Heart left ventricle (tissue), 16 donors: ENCODE measurements at regions not wholly inside any gene's neighbourhood (a gene's known extent, or its start where the extent isn't known, plus 50 kb on each side); places are given as distances from the start of the nearest gene placed in this dataset.
A peak's percentile ranks its signal among the peaks of the same experiment; 100 is the strongest.

Experiments used
- ATAC-seq, 4 donors: fragments of 200-7000 bp; cut with Tn5 transposase; one replicate each; pipeline ENCODE4 v1.9.1; 2020 to 2022; ENCODE audit warnings: moderate library complexity in 4 of 4, mild to moderate bottlenecking in 3 of 4, moderate number of reproducible peaks in 1 of 4
- DNase-seq, 5 donors: peaks; one replicate each; pipeline ENCODE4 v3.0.0-alpha.2; 2020
- H3K27ac ChIP-seq, 12 donors: fragments of 200-600 bp; sonication (generic) in 4 of 12; one replicate each; pipeline versions ENCODE4 v1.5.0 to v1.8.0; 2016 to 2022; ENCODE audit warnings: mild to moderate bottlenecking in 2 of 12
- H3K27me3 ChIP-seq, 9 donors: fragments of 200-600 bp; sonication (generic) in 2 of 9; one replicate each; pipeline versions ENCODE4 v1.5.1 to v1.8.0; 2016 to 2022; ENCODE audit warnings: mild to moderate bottlenecking in 3 of 9
- H3K36me3 ChIP-seq, 9 donors: fragments of 200-600 bp; sonication (generic) in 2 of 9; one replicate each; pipeline versions ENCODE4 v1.5.0 to v1.8.0; 2018 to 2022; ENCODE audit warnings: mild to moderate bottlenecking in 2 of 9
- H3K4me1 ChIP-seq, 12 donors: fragments of 200-600 bp; sonication (generic) in 4 of 12; one replicate each; pipeline versions ENCODE4 v1.5.0 to v1.8.0; 2016 to 2022; ENCODE audit warnings: mild to moderate bottlenecking in 3 of 12
- H3K4me3 ChIP-seq, 12 donors: fragments of 200-600 bp; sonication (generic) in 4 of 12; one replicate each; pipeline versions ENCODE4 v1.5.0 to v1.8.0; 2017 to 2022; ENCODE audit warnings: mild to moderate bottlenecking in 9 of 12, moderate library complexity in 4 of 12
- H3K9me3 ChIP-seq, 12 donors: fragments of 200-600 bp; sonication (generic) in 4 of 12; one replicate each; pipeline versions ENCODE4 v1.5.0 to v1.8.0; 2016 to 2022; ENCODE audit warnings: mild to moderate bottlenecking in 1 of 12
- POLR2A ChIP-seq, 2 donors: fragments of 450-650 bp; IDR thresholded peaks; one replicate each; pipeline ENCODE4 v1.6.1; 2017; ENCODE audit warnings: antibody characterized with exemption in 2 of 2, mild to moderate bottlenecking in 2 of 2, moderate library complexity in 2 of 2
- WGBS, 4 donors: extraction: QIAGEN DNeasy Blood & Tissue Kit in 2 of 4; methylation state at CpG; one replicate each; pipeline versions ENCODE4 v1.1.5 to v1.1.7; 2013 to 2018; 5-methylcytosine and 5-hydroxymethylcytosine counted together
- intact Hi-C, 10 donors: fragments of 100-400 bp; cut with DNase I; formaldehyde crosslinking; loops; one replicate each; pipeline versions ENCODE4 v1.11.1 to v1.14.2; 2022
- TF ChIP-seq, protein P1 (sequence below), 12 donors: fragments of 200-600 bp; sonication (generic) in 4 of 12; IDR thresholded peaks; one replicate each; pipeline versions ENCODE4 v1.5.0 to v1.8.0; 2018 to 2022; ENCODE audit warnings: antibody characterized with exemption in 12 of 12, mild to moderate bottlenecking in 5 of 12
- donor health status: ischemic (EF 13 %, LVEDD 7.1; RV severe dilation, severe dysfunction).
- donor health status: healthy with polysubstance abuse.
- donor health status: DM: no; HTN: yes; CAD: no.
- donor health status: DM: no; HTN: no; CAD: no.
- donor health status: ischemic (EF 25% LVEDD 6.9; RV normal size, moderate dysfunction).
- donor health status: ischemic (EF 25% LVEDD 5.7; RV mildly dilated, moderate dysfunction).
- donor health status: healthy.
- donor health status: DM: yes; HTN: yes; CAD: no.
- donor health status: ischemic (EF 35%, LVEDD 5.7; RV mildly dilated, moderate dysfunction).
- donor health status: nonischemic (EF 11% LVEDD 7.7; RV severe dilation, severe dysfunction).
- donor health status: DM: yes; HTN: yes; CAD: no.
- donor health status: PGD.
- donor health status: ischemic (EF 29% LVEDD 5.4; RV normal size, mild dysfunction).
- donor health status: nonischemic (EF 23%, LVEDD 6.1; RV moderate dilation, normal function).

DNA sequence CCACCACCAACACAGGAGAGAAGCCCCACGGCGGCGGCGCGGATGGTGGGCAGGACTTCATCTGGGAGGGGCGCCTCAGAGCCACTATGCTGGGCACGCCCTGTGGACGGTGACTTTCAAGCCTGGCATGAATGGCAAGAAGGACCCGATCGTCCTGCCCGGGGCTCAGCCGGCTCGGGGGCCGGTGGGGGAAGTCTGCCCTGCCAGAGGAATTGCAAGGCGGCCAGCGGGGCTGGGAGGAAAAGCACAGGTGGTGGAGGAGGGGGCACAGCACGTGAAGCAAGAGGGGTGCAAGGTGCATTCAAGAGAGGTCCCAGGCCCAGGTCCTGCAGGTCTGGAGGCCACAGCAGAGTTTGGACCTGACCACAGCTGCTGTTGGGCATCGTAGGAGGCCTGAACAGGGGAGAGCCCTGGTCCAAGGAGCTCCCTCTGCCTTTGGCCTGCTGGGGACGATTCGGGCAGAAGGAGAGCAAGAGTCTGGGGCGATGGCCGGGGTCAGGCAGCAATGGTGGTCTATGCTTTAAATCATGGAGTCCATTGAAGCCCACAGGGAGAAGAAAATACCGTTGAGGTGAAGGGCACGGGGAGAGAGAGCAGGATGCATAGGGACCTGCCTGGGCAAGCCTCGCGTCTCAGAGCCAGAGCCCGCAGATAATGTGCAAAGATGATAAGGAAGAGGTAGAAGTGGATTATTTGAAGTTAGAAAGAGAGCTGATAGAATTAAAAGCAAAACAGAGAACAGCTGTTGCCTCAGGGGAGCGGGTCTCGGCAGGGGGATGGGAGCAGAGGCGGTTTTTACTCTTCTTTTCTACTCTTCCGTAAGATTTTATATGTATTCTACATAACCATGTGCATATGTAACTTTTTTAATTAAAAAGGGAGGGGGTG lies 82.6 kb upstream of the SHISAL1 start:
- H3K27me3 ChIP-seq, result peaks cover 0 to 10% (median 0%) of the 10 kb centered on the region in 9 donors
- DNase-seq (peak in 3 of 5 donors; percentile 15 to 44 (median 20)), ATAC-seq (no peak)
- intact Hi-C loops, result no loop called here
- H3K4me3 ChIP-seq, result no peak overlapping the region
- WGBS, 4 donors, result 81 to 89% (median 85%) methylated on average over 31 of the region's 31 CpGs
- H3K36me3 ChIP-seq, result no peaks in the 10 kb centered on the region
- no peak overlapping the region for H3K27ac ChIP-seq
- H3K9me3 ChIP-seq, result no peaks in the 10 kb centered on the region
- TF ChIP-seq, protein P1, sequence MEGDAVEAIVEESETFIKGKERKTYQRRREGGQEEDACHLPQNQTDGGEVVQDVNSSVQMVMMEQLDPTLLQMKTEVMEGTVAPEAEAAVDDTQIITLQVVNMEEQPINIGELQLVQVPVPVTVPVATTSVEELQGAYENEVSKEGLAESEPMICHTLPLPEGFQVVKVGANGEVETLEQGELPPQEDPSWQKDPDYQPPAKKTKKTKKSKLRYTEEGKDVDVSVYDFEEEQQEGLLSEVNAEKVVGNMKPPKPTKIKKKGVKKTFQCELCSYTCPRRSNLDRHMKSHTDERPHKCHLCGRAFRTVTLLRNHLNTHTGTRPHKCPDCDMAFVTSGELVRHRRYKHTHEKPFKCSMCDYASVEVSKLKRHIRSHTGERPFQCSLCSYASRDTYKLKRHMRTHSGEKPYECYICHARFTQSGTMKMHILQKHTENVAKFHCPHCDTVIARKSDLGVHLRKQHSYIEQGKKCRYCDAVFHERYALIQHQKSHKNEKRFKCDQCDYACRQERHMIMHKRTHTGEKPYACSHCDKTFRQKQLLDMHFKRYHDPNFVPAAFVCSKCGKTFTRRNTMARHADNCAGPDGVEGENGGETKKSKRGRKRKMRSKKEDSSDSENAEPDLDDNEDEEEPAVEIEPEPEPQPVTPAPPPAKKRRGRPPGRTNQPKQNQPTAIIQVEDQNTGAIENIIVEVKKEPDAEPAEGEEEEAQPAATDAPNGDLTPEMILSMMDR (IDR thresholded peaks at IDR 0.05), result no peak
- no peak for TF ChIP-seq POLR2A (IDR thresholded peaks at IDR 0.05)
- no peaks in the 10 kb centered on the region for H3K4me1 ChIP-seq

DNA sequence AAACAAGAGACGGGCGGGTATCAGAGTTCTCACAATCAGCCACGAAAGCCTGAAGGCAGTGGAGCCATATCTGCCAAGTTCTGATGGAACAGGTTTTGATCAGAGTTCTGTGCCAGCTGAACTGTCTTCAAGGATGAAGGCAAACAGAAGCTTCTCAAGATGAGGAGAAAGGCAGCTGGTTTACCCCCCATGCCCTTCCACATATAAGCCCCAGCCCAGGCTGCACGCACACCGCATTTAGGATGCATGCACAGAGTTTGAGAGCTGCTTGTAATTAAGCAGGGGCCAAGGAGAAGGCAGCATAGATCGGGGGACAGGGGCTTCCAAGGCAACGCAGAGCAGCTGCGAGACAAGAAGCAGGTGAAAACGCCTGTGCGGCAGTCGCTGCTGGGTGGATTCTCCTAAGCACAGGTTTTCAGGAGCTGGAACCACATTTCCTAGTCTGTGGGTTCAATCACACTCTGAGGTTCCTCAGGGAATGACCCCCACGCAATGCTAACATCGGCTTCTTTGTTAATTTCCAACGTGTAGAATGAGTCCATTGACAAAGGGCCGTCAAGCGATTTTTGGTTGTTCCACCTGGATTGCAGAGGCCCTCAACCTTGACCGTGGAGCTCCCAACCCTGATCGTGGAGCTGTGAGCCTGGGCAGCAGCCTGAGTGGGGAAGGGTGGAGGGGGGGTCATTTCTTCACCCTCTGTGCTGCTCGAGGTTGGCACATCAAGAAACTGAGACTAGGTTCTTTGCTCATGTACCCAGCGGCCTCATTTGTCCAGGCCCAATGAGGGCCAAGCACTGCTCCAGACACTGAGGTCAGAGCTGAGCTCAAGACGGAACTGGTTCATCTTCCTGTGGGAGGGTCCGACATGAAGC lies 81.7 kb upstream of the SHISAL1 start:
- no peak for ATAC-seq
- TF ChIP-seq, protein P1 (IDR thresholded peaks at IDR 0.05), result no peak
- Histone ChIP-seq H3K27me3 (peaks cover 0 to 10% (median 0%) of the 10 kb centered on the region in 9 donors), H3K4me3 (no peak overlapping the region), H3K9me3 (no peaks in the 10 kb centered on the region), H3K36me3 (no peaks in the 10 kb centered on the region), H3K4me1 (no peaks in the 10 kb centered on the region), H3K27ac (no peak overlapping the region)
- 89 to 94% (median 92%) methylated on average over 21 to 22 of the region's 22 CpGs for WGBS, 4 donors
- peak; percentile 0 to 25 (median 8) for DNase-seq
- intact Hi-C loops, result no loop called here

DNA sequence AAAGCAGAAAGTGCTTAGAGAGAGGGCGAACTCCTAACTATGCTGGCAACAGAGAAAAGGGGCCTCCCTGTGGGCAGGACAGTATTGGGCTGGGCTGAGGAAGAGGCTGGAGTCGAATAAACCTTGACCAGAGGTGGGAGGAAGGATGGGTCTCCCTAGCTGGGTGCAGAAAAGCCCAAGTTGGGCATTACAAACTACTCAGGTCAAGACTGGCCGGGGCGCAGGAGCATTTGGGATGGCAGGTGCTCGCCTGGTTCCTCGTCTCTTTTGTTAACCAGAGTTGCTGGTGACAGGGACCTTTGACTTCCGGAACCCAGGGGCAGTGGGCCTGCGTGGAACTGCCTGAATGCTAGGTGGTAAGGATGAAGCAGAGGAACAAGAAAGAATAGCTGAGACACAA lies 80.3 kb upstream of the SHISAL1 start:
- intact Hi-C loops, result no loop called here
- Histone ChIP-seq H3K27me3 (peaks cover 0 to 10% (median 0%) of the 10 kb centered on the region in 9 donors), H3K36me3 (no peaks in the 10 kb centered on the region), H3K27ac (no peak overlapping the region), H3K4me3 (no peak overlapping the region), H3K9me3 (no peaks in the 10 kb centered on the region), H3K4me1 (no peaks in the 10 kb centered on the region)
- peak in 3 of 5 donors; percentile 2 to 38 (median 8) for DNase-seq
- no peak for TF ChIP-seq POLR2A (IDR thresholded peaks at IDR 0.05)
- TF ChIP-seq, protein P1 (IDR thresholded peaks at IDR 0.05), result no peak
- WGBS, 4 donors, result 78 to 88% (median 86%) methylated on average over 8 of the region's 8 CpGs
- no peak for ATAC-seq

DNA sequence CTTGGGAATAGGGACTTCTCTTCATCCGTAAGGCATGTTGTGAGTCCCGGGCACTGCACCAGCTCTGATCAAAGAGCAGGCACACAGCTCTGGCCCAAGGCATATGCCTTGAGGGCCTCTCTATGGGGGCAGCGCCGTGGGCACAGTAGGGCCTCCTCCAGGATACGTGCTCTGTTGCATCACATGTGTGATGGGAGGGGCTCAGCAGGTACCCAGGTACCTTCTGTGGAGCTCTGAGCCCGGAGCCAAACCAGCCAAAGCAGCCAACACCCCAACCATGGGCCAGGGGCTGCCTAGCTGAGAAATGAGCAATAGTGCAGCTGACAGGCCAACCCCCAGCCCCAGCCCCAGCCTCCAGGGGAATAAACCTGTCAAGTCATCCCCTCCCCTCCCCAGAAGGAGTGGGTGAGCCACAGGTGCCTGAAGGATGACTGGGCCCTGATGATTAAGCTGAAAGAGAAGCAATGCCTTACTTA lies 79.7 kb upstream of the SHISAL1 start:
- WGBS, 4 donors, result 73 to 94% (median 80%) methylated on average over 3 to 6 of the region's 6 CpGs
- no peak for TF ChIP-seq POLR2A (IDR thresholded peaks at IDR 0.05)
- TF ChIP-seq, protein P1 (IDR thresholded peaks at IDR 0.05), result no peak
- no peak overlapping the region for H3K4me3 ChIP-seq
- no peaks in the 10 kb centered on the region for H3K4me1 ChIP-seq
- ATAC-seq (peak in 1 of 4 donors; percentile 20), DNase-seq (peak in 2 of 5 donors; percentile 11 to 23)
- intact Hi-C loops, result no loop called here
- H3K27me3 ChIP-seq, result peaks cover 0 to 10% (median 0%) of the 10 kb centered on the region in 9 donors
- no peaks in the 10 kb centered on the region for H3K9me3 ChIP-seq
- H3K27ac ChIP-seq, result no peak overlapping the region
- H3K36me3 ChIP-seq, result no peaks in the 10 kb centered on the region
